ENCODE measurements at regions not wholly inside any gene's neighbourhood (a gene's known extent, or its start where the extent isn't known, plus 50 kb on each side); places are given as distances from the start of the nearest gene placed in this dataset.

DNA sequence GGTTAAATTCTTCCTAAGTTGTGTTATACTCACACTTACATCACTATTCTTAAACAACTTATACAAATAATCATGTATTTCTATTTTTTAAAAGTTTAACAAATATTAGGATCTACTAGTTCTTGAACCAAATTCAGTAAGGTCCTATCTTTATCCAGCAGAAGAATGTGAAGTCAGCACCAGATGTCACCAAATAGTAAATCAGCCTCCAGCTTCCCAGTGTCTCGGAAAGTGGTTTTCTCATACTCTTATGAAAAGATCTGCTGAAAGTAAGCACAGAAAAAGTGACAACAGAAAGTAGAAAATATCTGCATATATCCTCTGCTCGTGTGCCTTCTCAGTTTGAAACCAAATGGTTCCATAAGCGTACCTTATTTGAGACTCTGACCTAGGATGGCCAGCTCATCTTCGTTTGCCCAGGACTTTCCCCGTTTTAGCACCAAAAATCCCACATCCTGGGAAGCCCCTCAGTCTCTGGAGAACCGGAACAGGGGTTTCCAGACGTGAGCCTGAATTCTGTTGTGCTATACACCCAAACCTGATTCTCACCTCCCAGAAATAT, 98.0 kb upstream of the DCLK2 start:
- TF ChIP-seq CSDC2 (CRISPR knock-in tag; IDR thresholded peaks at IDR 0.05) (no peak), CREB5 (CRISPR knock-in tag; IDR thresholded peaks at IDR 0.05; ENCODE audit: low read depth) (no peak), ARNTL (CRISPR knock-in tag; IDR thresholded peaks at IDR 0.05; ENCODE audit: borderline replicate concordance, low read depth) (no peak), ZFP3 (CRISPR knock-in tag; IDR thresholded peaks at IDR 0.05) (no peak), ISL1 (CRISPR knock-in tag; IDR thresholded peaks at IDR 0.05) (no peak)
